PC-3 (cell line): ENCODE measurements at regions not wholly inside any gene's neighbourhood (a gene's known extent, or its start where the extent isn't known, plus 50 kb on each side); places are given as distances from the start of the nearest gene placed in this dataset.
"Not testable (repeated sequence)": the region's sequence is repeated elsewhere in the genome, so short reads cannot be mapped to it uniquely, and the experiment has no call there.

Experiments used
- ATAC-seq: fragments of 200-7000 bp; cut with Tn5 transposase; 2 replicates; pipeline ENCODE4 v1.9.1; 2020; ENCODE audit warnings: mild to moderate bottlenecking, moderate library complexity
- BruUV-seq: library from RNA; stranded (reverse); fragments of 400-500 nt; replicated peaks from 2 replicates; lab custom pipeline; 2021; lab: Mats Ljungman, UMichigan
- CTCF ChIA-PET: fragments of 300-600 bp; sonication (Branson Sonifier 250); formaldehyde crosslinking; loops from one replicate; lab custom pipeline; 2022; ENCODE audit warnings: antibody characterized with exemption; lab: Charles Lee
- POLR2A ChIA-PET: fragments of 300-600 bp; sonication (Branson Sonifier 250); formaldehyde crosslinking; loops from one replicate; lab custom pipeline; 2022; ENCODE audit warnings: antibody characterized with exemption; ENCODE audit not compliant: unreplicated experiment; lab: Charles Lee
- DNase-seq: peaks from one replicate; pipeline ENCODE4 v3.0.0-alpha.2; 2015
- H2AFZ ChIP-seq: fragments of 300-600 bp; sonication (generic); 2 replicates; pipeline ENCODE4 v1.6.0; 2016; ENCODE audit warnings: antibody characterized with exemption, low read length
- H3F3A ChIP-seq: fragments of 300-600 bp; sonication (generic); one replicate; pipeline ENCODE4 v1.6.0; 2017; ENCODE audit warnings: antibody characterized with exemption, low read length, control low read depth, mild to moderate bottlenecking; ENCODE audit not compliant: unreplicated experiment
- H3K27ac ChIP-seq: fragments of 300-600 bp; sonication (generic); 2 replicates; pipeline ENCODE4 v1.5.1; 2016; ENCODE audit warnings: mild to moderate bottlenecking, low read length
- H3K27me3 ChIP-seq: fragments of 300-600 bp; sonication (generic); 2 replicates; pipeline ENCODE4 v1.6.1; 2016; ENCODE audit warnings: low read length, mixed read lengths
- H3K36me3 ChIP-seq: fragments of 300-600 bp; sonication (generic); 2 replicates; pipeline ENCODE4 v1.6.1; 2016; ENCODE audit warnings: low read depth, mixed run types, low read length, mixed read lengths
- H3K4me1 ChIP-seq: fragments of 300-600 bp; sonication (generic); 2 replicates; pipeline ENCODE4 v1.5.1; 2016; ENCODE audit warnings: low read length; ENCODE audit not compliant: insufficient read depth
- H3K4me2 ChIP-seq: fragments of 300-600 bp; sonication (generic); 2 replicates; pipeline ENCODE4 v1.6.0; 2016; ENCODE audit warnings: low read length
- H3K4me3 ChIP-seq: fragments of 300-600 bp; sonication (generic); 2 replicates; pipeline ENCODE4 v1.5.1; 2016; ENCODE audit warnings: mild to moderate bottlenecking, low read length, mixed read lengths
- H3K79me2 ChIP-seq: fragments of 300-600 bp; sonication (generic); 2 replicates; pipeline ENCODE4 v1.6.1; 2017; ENCODE audit warnings: low read length, mixed read lengths
- H3K9ac ChIP-seq: fragments of 300-600 bp; sonication (generic); 2 replicates; pipeline ENCODE4 v1.6.0; 2016; ENCODE audit warnings: mild to moderate bottlenecking, low read length
- H3K9me2 ChIP-seq: fragments of 300-600 bp; sonication (generic); replicated peaks from 2 replicates; pipeline ENCODE4 v1.6.1; 2016; ENCODE audit warnings: mixed run types, low read length, mixed read lengths
- H3K9me3 ChIP-seq: fragments of 300-600 bp; sonication (generic); 2 replicates; pipeline ENCODE4 v1.6.1; 2016; ENCODE audit warnings: low read length, mixed read lengths
- H4K20me1 ChIP-seq: fragments of 300-600 bp; sonication (generic); 2 replicates; pipeline ENCODE4 v1.6.1; 2016; ENCODE audit warnings: low read length, mixed read lengths
- EZH2 ChIP-seq: fragments of 300-600 bp; sonication (generic); IDR thresholded peaks from one replicate; pipeline ENCODE4 v1.6.1; 2017; ENCODE audit warnings: antibody characterized with exemption, mild to moderate bottlenecking, low read length; ENCODE audit not compliant: unreplicated experiment
- EZH2phosphoT487 ChIP-seq: fragments of 300-600 bp; sonication (generic); IDR thresholded peaks from 2 replicates; pipeline ENCODE4 v1.6.1; 2018; ENCODE audit warnings: mild to moderate bottlenecking, antibody characterized with exemption, low read length, borderline replicate concordance
- intact Hi-C: fragments of 100-400 bp; cut with micrococcal nuclease; formaldehyde crosslinking; loops from 2 replicates; pipeline ENCODE4 v1.9.0; 2023
- TF ChIP-seq, protein P1 (sequence below): fragments of 300-600 bp; sonication (generic); conservative IDR thresholded peaks from 2 replicates; pipeline ENCODE4 v1.5.1; 2017; ENCODE audit warnings: antibody characterized with exemption, low read depth, mild to moderate bottlenecking, low read length

DNA sequence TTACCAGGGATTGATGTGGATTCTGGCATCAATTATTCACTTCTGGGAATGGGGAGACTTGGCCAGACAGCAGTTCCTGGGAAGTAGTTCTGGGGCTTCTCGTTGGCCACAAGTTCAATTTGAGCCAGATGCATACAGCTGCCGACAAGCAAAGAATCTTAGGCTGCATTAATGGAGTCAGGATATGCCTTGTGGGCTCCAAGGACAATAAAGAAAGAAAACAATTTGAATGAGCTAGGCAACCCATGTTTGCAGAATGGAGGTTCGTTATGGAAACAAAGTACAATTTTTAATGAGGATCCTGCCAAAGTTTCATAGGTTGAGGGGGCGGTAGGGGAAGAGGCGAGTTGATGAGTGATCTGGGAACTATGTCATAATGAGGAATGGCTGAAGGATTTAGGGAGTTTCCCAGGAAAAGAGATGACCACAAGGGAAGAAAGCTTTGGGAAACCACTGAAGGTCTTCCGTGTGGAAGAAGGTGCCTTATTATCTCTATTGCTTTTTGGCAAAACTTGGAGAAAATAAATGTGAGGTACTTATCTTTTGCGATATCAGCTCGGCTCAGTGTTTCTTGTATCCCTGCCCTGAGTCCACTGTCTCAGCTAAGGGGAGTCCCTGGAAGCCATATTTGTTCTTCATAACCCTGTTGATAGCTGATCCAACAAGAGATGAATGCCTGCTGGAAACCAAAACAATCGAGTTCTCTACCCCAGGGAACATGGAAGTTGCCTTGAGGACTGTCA lies 181.0 kb upstream of the ZNF217 start:
- Histone ChIP-seq H2AFZ (0 out of 2 replicates have a peak overlapping the region, but pooled peaks have one; percentile 14), H3K4me3 (peak overlapping the region; percentile 54), H3K9me3 (no peaks in the 10 kb centered on the region), H3K9ac (peak overlapping the region; percentile 92), H3K4me1 (peaks cover 43% of the 10 kb centered on the region), H3K9me2 (no peaks in the 10 kb centered on the region), H4K20me1 (no peaks in the 10 kb centered on the region), H3K27ac (peak overlapping the region; percentile 92), H3K27me3 (no peaks in the 10 kb centered on the region), H3K4me2 (peak overlapping the region; percentile 83), H3K36me3 (no peaks in the 10 kb centered on the region), H3K79me2 (peaks cover 7% of the 10 kb centered on the region), H3F3A (peaks cover 13% of the 10 kb centered on the region)
- intact Hi-C loops, result loop anchor here (1.0 kb wide), 11 partner anchors 12 to 194 kb away; no protein-coding TSS in a partner anchor
- ATAC-seq (peak; percentile 54), DNase-seq (peak; percentile 100)
- TF ChIP-seq EZH2, result no peak
- TF ChIP-seq, protein P1, sequence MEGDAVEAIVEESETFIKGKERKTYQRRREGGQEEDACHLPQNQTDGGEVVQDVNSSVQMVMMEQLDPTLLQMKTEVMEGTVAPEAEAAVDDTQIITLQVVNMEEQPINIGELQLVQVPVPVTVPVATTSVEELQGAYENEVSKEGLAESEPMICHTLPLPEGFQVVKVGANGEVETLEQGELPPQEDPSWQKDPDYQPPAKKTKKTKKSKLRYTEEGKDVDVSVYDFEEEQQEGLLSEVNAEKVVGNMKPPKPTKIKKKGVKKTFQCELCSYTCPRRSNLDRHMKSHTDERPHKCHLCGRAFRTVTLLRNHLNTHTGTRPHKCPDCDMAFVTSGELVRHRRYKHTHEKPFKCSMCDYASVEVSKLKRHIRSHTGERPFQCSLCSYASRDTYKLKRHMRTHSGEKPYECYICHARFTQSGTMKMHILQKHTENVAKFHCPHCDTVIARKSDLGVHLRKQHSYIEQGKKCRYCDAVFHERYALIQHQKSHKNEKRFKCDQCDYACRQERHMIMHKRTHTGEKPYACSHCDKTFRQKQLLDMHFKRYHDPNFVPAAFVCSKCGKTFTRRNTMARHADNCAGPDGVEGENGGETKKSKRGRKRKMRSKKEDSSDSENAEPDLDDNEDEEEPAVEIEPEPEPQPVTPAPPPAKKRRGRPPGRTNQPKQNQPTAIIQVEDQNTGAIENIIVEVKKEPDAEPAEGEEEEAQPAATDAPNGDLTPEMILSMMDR, result no peak
- TF ChIP-seq EZH2phosphoT487, result no peak
- ChIA-PET POLR2A (interaction anchor here (0.5 to 2.3 kb wide), 17 partner anchors 11 to 433 kb away, joined by 3 to 27 read pairs (median 4); partner anchors contain the start of genes PFDN4 and ZNF217), CTCF (interaction anchor here (0.5 to 2.0 kb wide), 4 partner anchors 12 to 179 kb away, joined by 3 to 6 read pairs (median 4); no protein-coding TSS in a partner anchor)
- TSS peak; percentile 94 for BruUV-seq

- Histone ChIP-seq H3K27ac (peak overlapping the region; percentile 92), H3K9me2 (no peaks in the 10 kb centered on the region), H3K27me3 (no peaks in the 10 kb centered on the region), H2AFZ (no peak overlapping the region), H3K36me3 (no peaks in the 10 kb centered on the region), H3K4me1 (peaks cover 48% of the 10 kb centered on the region), H3K4me2 (peak overlapping the region; percentile 83), H3K4me3 (peak overlapping the region; percentile 54), H4K20me1 (no peaks in the 10 kb centered on the region), H3F3A (peaks cover 13% of the 10 kb centered on the region), H3K9me3 (no peaks in the 10 kb centered on the region), H3K79me2 (peaks cover 7% of the 10 kb centered on the region), H3K9ac (peak overlapping the region; percentile 92)
- ChIA-PET POLR2A (interaction anchor here (0.5 to 2.3 kb wide), 14 partner anchors 12 to 434 kb away, joined by 3 to 27 read pairs (median 5); partner anchors contain the start of gene PFDN4), CTCF (interaction anchor here (0.7 to 2.0 kb wide), 4 partner anchors 10 to 142 kb away, joined by 3 to 6 read pairs (median 5); no protein-coding TSS in a partner anchor)
- ATAC-seq (peak; percentile 75), DNase-seq (peak; percentile 100)
- BruUV-seq, result TSS peak; percentile 86
- intact Hi-C loops, result loop anchor here (1.0 kb wide), 12 partner anchors 11 to 194 kb away; no protein-coding TSS in a partner anchor
- no peak for TF ChIP-seq EZH2phosphoT487
- TF ChIP-seq EZH2, result no peak
- TF ChIP-seq, protein P1, result no peak
Measured at GRCh38 chr20:53773792-53774401, 180.3 kb upstream of the ZNF217 start.

- CTCF ChIA-PET, result interaction anchor here (0.7 to 2.0 kb wide), 4 partner anchors 10 to 180 kb away, joined by 4 to 6 read pairs (median 5); partner anchors contain the start of gene ZNF217
- intact Hi-C loops, result loop anchor here (1.0 kb wide), 1 partner anchor 10 kb away; no protein-coding TSS in a partner anchor
- DNase-seq, H3K27me3 ChIP-seq, H3K79me2 ChIP-seq, H3K9me3 ChIP-seq, H3K9me2 ChIP-seq, H4K20me1 ChIP-seq, BruUV-seq, H2AFZ ChIP-seq, H3K36me3 ChIP-seq: not testable (repeated sequence)
- POLR2A ChIA-PET, result interaction anchor here (0.6 to 2.3 kb wide), 8 partner anchors 21 to 194 kb away, joined by 3 to 27 read pairs (median 6); no protein-coding TSS in a partner anchor
- peak; percentile 1 for ATAC-seq
- peak overlapping the region; percentile 92 for H3K27ac ChIP-seq
- peak overlapping the region; percentile 57 for H3K4me2 ChIP-seq
- H3K9ac ChIP-seq, result peak overlapping the region; percentile 77
- H3F3A ChIP-seq, result peaks cover 13% of the 10 kb centered on the region
- H3K4me1 ChIP-seq, result peaks cover 52% of the 10 kb centered on the region
- 0 out of 2 replicates have a peak overlapping the region, but pooled peaks have one; percentile 0 for H3K4me3 ChIP-seq
Measured at GRCh38 chr20:53773066-53773791, 179.6 kb upstream of the ZNF217 start.
